CD4-positive, alpha-beta T cell (primary cell): ENCODE measurements at regions not wholly inside any gene's neighbourhood (a gene's known extent, or its start where the extent isn't known, plus 50 kb on each side); places are given as distances from the start of the nearest gene placed in this dataset.

Experiments used
- ATAC-seq: fragments of 200-7000 bp; cut with Tn5 transposase; one replicate; pipeline ENCODE4 v1.10.0; 2022; ENCODE audit warnings: mild to moderate bottlenecking; ENCODE audit not compliant: poor library complexity
- CTCF ChIA-PET: fragments of 350-600 bp; sonication (Branson Sonifier 250); formaldehyde crosslinking; loops from one replicate; lab custom pipeline; 2021; ENCODE audit warnings: antibody characterized with exemption, inconsistent platforms; lab: Charles Lee
- POLR2A ChIA-PET: fragments of 350-600 bp; sonication (Branson Sonifier 250); formaldehyde crosslinking; loops from one replicate; lab custom pipeline; 2021; ENCODE audit warnings: antibody characterized with exemption, inconsistent platforms; lab: Charles Lee
- DNase-seq, 14 experiments: peaks; one replicate each; pipeline ENCODE4 v3.0.0-alpha.2; 2013 to 2020; ENCODE audit warnings: mixed read lengths in 2 of 14
- H3K27ac ChIP-seq, 2 donors: one replicate each; pipeline versions ENCODE4 v1.5.1 to v1.7.0; 2013; ENCODE audit warnings: low read length in 2 of 2, low read depth in 1 of 2, mild to moderate bottlenecking in 1 of 2
- H3K27me3 ChIP-seq, 2 experiments: 1 replicate in 1 of 2; 2 replicates in 1 of 2; pipeline versions ENCODE4 v1.6.1 to v1.7.0; 2013; ENCODE audit warnings: low read length in 2 of 2, control low read depth in 1 of 2, mild to moderate bottlenecking in 1 of 2, moderate library complexity in 1 of 2; ENCODE audit not compliant: insufficient read depth in 2 of 2, control insufficient read depth in 1 of 2
- H3K36me3 ChIP-seq: one replicate; pipeline ENCODE4 v1.6.1; 2013; ENCODE audit warnings: low read length, control low read depth; ENCODE audit not compliant: insufficient read depth
- H3K4me1 ChIP-seq: one replicate; pipeline ENCODE4 v1.6.1; 2013; ENCODE audit warnings: low read length, control low read depth; ENCODE audit not compliant: insufficient read depth
- H3K4me3 ChIP-seq: one replicate; pipeline ENCODE4 v1.5.1; 2013; ENCODE audit warnings: mild to moderate bottlenecking, low read length, moderate library complexity
- H3K9me3 ChIP-seq, 2 experiments: 1 replicate in 1 of 2; 2 replicates in 1 of 2; pipeline versions ENCODE4 v1.6.1 to v1.7.0; 2013; ENCODE audit warnings: low read length in 2 of 2, mild to moderate bottlenecking in 2 of 2, control low read depth in 1 of 2, moderate library complexity in 1 of 2; ENCODE audit not compliant: control insufficient read depth in 1 of 2, insufficient read depth in 1 of 2
- H3K27ac Mint-ChIP-seq: one replicate; pipeline ENCODE4 v1.8.0; 2020; ENCODE audit warnings: mixed read lengths
- H3K27me3 Mint-ChIP-seq: one replicate; pipeline ENCODE4 v1.8.0; 2021; ENCODE audit warnings: mixed read lengths
- H3K36me3 Mint-ChIP-seq: one replicate; pipeline ENCODE4 v1.8.0; 2021; ENCODE audit warnings: low read depth, mixed read lengths
- H3K4me1 Mint-ChIP-seq: one replicate; pipeline ENCODE4 v1.8.0; 2021; ENCODE audit warnings: low read depth, mixed read lengths
- H3K4me3 Mint-ChIP-seq: one replicate; pipeline ENCODE4 v1.8.0; 2020; ENCODE audit warnings: mild to moderate bottlenecking, mixed read lengths
- H3K9me3 Mint-ChIP-seq: one replicate; pipeline ENCODE4 v1.8.0; 2020; ENCODE audit warnings: mixed read lengths
- intact Hi-C, 2 experiments: fragments of 100-400 bp; cut with DNase I in 1 of 2; cut with micrococcal nuclease in 1 of 2; formaldehyde crosslinking; loops; one replicate each; pipeline versions ENCODE4 v1.15.1 to v1.9.0; 2023 to 2025; cut with DNase I, micrococcal nuclease
- TF ChIP-seq, protein P1 (sequence below): fragments of 200-600 bp; IDR thresholded peaks from one replicate; pipeline ENCODE4 v1.8.0; 2022; ENCODE audit warnings: antibody characterized with exemption, mild to moderate bottlenecking

DNA sequence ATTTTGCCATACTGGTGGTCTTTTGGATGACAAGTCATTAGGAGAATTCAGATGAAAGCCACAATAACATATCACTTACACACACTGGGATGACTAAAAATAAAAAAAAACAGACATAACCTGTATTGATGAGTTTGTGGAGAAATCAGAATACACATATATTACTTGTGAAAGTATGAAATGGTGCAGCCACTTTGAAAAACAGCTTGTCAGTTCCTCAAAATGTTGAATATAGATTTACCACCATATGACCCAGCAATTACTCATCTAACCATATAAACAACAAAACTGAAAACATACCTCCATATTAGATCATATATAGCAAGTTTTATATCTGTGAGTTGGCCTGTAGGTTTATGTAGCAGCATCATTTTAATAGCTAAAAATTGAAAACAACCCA is 608.7 kb downstream of the TLL1 start:
- Histone ChIP-seq H3K4me3 (no peak overlapping the region), H3K36me3 (no peaks in the 10 kb centered on the region), H3K4me1 (no peaks in the 10 kb centered on the region), H3K27me3 (no peaks in the 10 kb centered on the region), H3K9me3 (peaks cover 0 to 3% of the 10 kb centered on the region in 2 experiments), H3K27ac (no peak overlapping the region)
- no peaks in the 10 kb centered on the region for H3K4me1 Mint-ChIP-seq
- no peak for ATAC-seq
- ChIA-PET CTCF (no interaction called here), POLR2A (no interaction called here)
- H3K9me3 Mint-ChIP-seq = no peaks in the 10 kb centered on the region
- TF ChIP-seq, protein P1, sequence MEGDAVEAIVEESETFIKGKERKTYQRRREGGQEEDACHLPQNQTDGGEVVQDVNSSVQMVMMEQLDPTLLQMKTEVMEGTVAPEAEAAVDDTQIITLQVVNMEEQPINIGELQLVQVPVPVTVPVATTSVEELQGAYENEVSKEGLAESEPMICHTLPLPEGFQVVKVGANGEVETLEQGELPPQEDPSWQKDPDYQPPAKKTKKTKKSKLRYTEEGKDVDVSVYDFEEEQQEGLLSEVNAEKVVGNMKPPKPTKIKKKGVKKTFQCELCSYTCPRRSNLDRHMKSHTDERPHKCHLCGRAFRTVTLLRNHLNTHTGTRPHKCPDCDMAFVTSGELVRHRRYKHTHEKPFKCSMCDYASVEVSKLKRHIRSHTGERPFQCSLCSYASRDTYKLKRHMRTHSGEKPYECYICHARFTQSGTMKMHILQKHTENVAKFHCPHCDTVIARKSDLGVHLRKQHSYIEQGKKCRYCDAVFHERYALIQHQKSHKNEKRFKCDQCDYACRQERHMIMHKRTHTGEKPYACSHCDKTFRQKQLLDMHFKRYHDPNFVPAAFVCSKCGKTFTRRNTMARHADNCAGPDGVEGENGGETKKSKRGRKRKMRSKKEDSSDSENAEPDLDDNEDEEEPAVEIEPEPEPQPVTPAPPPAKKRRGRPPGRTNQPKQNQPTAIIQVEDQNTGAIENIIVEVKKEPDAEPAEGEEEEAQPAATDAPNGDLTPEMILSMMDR = no peak
- no peak overlapping the region for H3K4me3 Mint-ChIP-seq
- no peak overlapping the region for H3K27ac Mint-ChIP-seq
- intact Hi-C loops = no loop called here
- no peaks in the 10 kb centered on the region for H3K36me3 Mint-ChIP-seq
- no peaks in the 10 kb centered on the region for H3K27me3 Mint-ChIP-seq
- DNase-seq = no peak

DNA sequence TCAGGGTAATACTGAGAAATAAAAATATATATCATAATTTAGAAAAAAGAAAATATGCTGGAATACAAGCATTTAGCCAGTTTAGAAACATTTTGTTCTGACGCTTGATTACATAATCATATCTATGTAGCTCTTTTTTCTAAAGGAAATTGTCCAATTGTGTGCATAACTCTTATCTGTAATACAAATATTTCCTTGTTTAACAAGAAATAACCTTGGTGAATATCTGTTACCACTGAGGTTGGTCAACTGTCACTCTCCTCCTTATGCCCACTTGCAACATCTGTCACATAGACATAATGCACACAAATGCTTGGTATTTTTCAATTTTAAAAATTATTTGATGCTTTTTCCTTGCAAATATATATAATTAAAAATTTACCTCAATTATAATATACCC is 609.7 kb downstream of the TLL1 start:
- Histone ChIP-seq H3K36me3 (no peaks in the 10 kb centered on the region), H3K4me1 (no peaks in the 10 kb centered on the region), H3K4me3 (no peak overlapping the region), H3K27me3 (no peaks in the 10 kb centered on the region), H3K27ac (no peak overlapping the region), H3K9me3 (peaks cover 0 to 3% of the 10 kb centered on the region in 2 experiments)
- DNase-seq = no peak
- TF ChIP-seq, protein P1 = no peak
- no peaks in the 10 kb centered on the region for H3K9me3 Mint-ChIP-seq
- no peaks in the 10 kb centered on the region for H3K4me1 Mint-ChIP-seq
- intact Hi-C loops = no loop called here
- no peaks in the 10 kb centered on the region for H3K27me3 Mint-ChIP-seq
- H3K27ac Mint-ChIP-seq = no peak overlapping the region
- H3K4me3 Mint-ChIP-seq = no peak overlapping the region
- ChIA-PET CTCF (no interaction called here), POLR2A (no interaction called here)
- no peak for ATAC-seq
- H3K36me3 Mint-ChIP-seq = no peaks in the 10 kb centered on the region

DNA sequence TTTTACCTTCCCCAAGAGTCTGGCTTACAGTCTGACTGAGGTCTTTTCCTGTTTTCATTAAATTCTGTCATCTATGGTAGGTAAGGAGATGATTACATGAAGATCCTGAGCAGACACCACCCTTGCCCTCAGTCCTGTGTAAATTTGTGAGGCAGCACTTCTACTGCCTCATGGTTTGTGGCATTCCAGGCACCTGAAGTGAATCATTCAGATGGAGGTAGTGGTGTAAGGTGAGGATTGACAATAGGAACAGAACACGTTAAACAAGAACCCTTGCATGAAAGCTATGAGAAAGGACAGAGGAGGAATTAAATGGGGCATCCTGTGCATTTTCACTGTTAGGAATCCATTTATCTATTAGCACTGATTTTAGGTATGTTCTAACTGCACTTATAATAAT is 618.6 kb downstream of the TLL1 start:
- H3K4me3 Mint-ChIP-seq = no peak overlapping the region
- ATAC-seq = no peak
- no peak for DNase-seq
- no peaks in the 10 kb centered on the region for H3K9me3 Mint-ChIP-seq
- ChIA-PET CTCF (no interaction called here), POLR2A (no interaction called here)
- intact Hi-C loops = no loop called here
- Histone ChIP-seq H3K4me1 (no peaks in the 10 kb centered on the region), H3K4me3 (no peak overlapping the region), H3K36me3 (no peaks in the 10 kb centered on the region), H3K9me3 (no peaks in the 10 kb centered on the region), H3K27me3 (no peaks in the 10 kb centered on the region), H3K27ac (no peak overlapping the region)
- TF ChIP-seq, protein P1 = no peak
- H3K27ac Mint-ChIP-seq = no peak overlapping the region
- no peaks in the 10 kb centered on the region for H3K4me1 Mint-ChIP-seq
- H3K27me3 Mint-ChIP-seq = no peaks in the 10 kb centered on the region
- H3K36me3 Mint-ChIP-seq = no peaks in the 10 kb centered on the region
